Tibial nerve (tissue), 3 donors: ENCODE measurements at regions not wholly inside any gene's neighbourhood (a gene's known extent, or its start where the extent isn't known, plus 50 kb on each side); places are given as distances from the start of the nearest gene placed in this dataset.

ENCODE experiments used
- POLR2A ChIP-seq, 2 donors: fragments of 450-650 bp; IDR thresholded peaks; one replicate each; pipeline ENCODE4 v1.6.1; 2017; ENCODE audit warnings: antibody characterized with exemption in 2 of 2, mild to moderate bottlenecking in 2 of 2, moderate library complexity in 2 of 2
- TF ChIP-seq, protein P1 (sequence below), 5 experiments: fragments of 200-600 bp in 3 of 5; fragments of 450-650 bp in 2 of 5; sonication (generic) in 3 of 5; IDR thresholded peaks; one replicate each; pipeline ENCODE4 v1.5.1; 2016 to 2019; ENCODE audit warnings: antibody characterized with exemption in 5 of 5, mild to moderate bottlenecking in 3 of 5, moderate library complexity in 2 of 5

DNA sequence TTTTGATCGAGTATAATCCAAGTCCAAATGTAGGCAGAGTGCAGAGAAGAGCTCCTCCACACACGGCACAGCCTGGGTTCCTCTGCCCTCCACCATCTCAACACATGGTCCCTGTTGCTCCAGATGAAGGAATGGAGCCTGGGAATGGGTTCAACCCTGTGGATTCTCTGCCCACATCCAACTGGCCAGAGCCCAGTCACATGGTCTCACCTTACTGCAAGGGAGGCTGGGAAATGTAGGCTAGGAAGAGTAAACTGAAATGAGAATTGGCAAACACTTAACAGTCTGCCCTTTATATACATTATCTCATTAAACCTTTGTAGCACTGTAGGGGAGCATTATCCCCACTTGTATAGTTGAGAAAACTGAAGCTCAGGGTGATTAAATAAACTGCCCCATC lies 60.1 kb upstream of the RAB4A start:
- TF ChIP-seq, protein P1, sequence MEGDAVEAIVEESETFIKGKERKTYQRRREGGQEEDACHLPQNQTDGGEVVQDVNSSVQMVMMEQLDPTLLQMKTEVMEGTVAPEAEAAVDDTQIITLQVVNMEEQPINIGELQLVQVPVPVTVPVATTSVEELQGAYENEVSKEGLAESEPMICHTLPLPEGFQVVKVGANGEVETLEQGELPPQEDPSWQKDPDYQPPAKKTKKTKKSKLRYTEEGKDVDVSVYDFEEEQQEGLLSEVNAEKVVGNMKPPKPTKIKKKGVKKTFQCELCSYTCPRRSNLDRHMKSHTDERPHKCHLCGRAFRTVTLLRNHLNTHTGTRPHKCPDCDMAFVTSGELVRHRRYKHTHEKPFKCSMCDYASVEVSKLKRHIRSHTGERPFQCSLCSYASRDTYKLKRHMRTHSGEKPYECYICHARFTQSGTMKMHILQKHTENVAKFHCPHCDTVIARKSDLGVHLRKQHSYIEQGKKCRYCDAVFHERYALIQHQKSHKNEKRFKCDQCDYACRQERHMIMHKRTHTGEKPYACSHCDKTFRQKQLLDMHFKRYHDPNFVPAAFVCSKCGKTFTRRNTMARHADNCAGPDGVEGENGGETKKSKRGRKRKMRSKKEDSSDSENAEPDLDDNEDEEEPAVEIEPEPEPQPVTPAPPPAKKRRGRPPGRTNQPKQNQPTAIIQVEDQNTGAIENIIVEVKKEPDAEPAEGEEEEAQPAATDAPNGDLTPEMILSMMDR (IDR thresholded peaks at IDR 0.05), result no peak
- no peak for TF ChIP-seq POLR2A (IDR thresholded peaks at IDR 0.05)
